ENCODE measurements at regions not wholly inside any gene's neighbourhood (a gene's known extent, or its start where the extent isn't known, plus 50 kb on each side); places are given as distances from the start of the nearest gene placed in this dataset.

DNA sequence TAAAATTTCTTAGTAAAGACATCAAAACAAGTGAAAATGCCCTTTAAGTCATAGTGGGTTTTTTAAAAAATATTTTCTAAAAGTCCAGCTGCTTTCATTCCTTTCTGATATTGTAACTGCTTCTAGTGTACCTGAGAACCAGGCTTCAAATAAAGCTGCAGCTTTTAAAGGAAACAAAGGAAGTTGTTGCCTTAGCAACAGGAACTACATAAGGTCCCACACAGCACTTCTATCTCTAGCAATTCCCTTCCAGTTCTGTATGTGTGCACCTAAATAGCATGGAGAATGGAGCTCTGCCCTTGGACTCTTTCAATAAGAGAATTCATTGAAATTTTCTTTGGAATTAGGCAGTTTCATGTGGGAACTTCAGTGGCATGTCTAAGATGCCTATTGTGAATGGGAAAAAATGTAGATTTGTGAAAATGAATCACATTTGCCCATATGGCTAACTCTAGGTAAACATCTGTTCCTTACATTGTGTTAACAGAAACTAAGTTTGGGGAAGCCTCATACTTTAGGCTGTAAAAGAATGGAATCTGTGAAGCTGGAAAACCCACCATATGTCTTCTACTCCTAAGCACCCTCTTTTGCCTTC lies 206.4 kb downstream of the KIF2B start:
- H2AFZ ChIP-seq (ENCODE audit: low read length), result no peak overlapping the region
- no peak overlapping the region for H3K4me3 ChIP-seq (ENCODE audit: insufficient read depth, low read length)
- DNase-seq (ENCODE audit: insufficient read length, low spot score, missing footprints), result no peak
- no peaks in the 10 kb centered on the region for H3K27me3 ChIP-seq (ENCODE audit: insufficient read depth, low read length)
- TF ChIP-seq, protein P1, sequence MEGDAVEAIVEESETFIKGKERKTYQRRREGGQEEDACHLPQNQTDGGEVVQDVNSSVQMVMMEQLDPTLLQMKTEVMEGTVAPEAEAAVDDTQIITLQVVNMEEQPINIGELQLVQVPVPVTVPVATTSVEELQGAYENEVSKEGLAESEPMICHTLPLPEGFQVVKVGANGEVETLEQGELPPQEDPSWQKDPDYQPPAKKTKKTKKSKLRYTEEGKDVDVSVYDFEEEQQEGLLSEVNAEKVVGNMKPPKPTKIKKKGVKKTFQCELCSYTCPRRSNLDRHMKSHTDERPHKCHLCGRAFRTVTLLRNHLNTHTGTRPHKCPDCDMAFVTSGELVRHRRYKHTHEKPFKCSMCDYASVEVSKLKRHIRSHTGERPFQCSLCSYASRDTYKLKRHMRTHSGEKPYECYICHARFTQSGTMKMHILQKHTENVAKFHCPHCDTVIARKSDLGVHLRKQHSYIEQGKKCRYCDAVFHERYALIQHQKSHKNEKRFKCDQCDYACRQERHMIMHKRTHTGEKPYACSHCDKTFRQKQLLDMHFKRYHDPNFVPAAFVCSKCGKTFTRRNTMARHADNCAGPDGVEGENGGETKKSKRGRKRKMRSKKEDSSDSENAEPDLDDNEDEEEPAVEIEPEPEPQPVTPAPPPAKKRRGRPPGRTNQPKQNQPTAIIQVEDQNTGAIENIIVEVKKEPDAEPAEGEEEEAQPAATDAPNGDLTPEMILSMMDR (IDR thresholded peaks at IDR 0.05; ENCODE audit: extremely low read depth, low read depth, low read length), result no peak
- no peaks in the 10 kb centered on the region for H3K36me3 ChIP-seq (ENCODE audit: insufficient read depth, low read length)
- H4K20me1 ChIP-seq (ENCODE audit: insufficient read depth, low read length), result no peaks in the 10 kb centered on the region
- no peak overlapping the region for H3K4me2 ChIP-seq (ENCODE audit: insufficient read depth, low read length)
- no peaks in the 10 kb centered on the region for H3K79me2 ChIP-seq (ENCODE audit: insufficient read depth, low read length)
- no peak overlapping the region for H3K27ac ChIP-seq (ENCODE audit: low read depth, low read length)
- H3K4me1 ChIP-seq (ENCODE audit: insufficient read depth, low read length), result no peaks in the 10 kb centered on the region
- peaks cover 6% of the 10 kb centered on the region for H3K9me3 ChIP-seq (ENCODE audit: low read depth, low read length)

DNA sequence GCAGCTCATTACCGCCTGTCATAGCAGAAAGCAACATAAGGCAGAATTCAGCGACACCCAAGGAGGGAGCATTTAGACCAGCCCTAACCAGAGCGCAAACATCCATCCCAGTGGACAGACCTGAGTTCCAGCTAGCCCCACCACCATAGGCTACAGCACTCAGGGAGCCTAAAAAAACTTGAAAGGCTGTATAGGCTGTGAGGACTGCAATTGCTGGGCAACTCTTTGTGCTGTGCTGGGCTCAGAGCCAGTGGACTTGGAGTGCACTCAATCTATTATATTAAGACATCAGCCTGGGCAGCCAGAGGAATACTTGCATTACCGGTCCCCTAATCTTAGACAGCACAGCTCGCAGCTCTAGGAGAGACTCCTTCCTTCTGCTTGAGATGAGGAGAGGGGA lies 207.3 kb downstream of the KIF2B start:
- H3K27me3 ChIP-seq (ENCODE audit: insufficient read depth, low read length), result no peaks in the 10 kb centered on the region
- H3K4me1 ChIP-seq (ENCODE audit: insufficient read depth, low read length), result no peaks in the 10 kb centered on the region
- H3K4me2 ChIP-seq (ENCODE audit: insufficient read depth, low read length), result no peak overlapping the region
- H3K36me3 ChIP-seq (ENCODE audit: insufficient read depth, low read length), result no peaks in the 10 kb centered on the region
- DNase-seq (ENCODE audit: insufficient read length, low spot score, missing footprints), result no peak
- no peaks in the 10 kb centered on the region for H4K20me1 ChIP-seq (ENCODE audit: insufficient read depth, low read length)
- H3K79me2 ChIP-seq (ENCODE audit: insufficient read depth, low read length), result no peaks in the 10 kb centered on the region
- peaks cover 6% of the 10 kb centered on the region for H3K9me3 ChIP-seq (ENCODE audit: low read depth, low read length)
- no peak overlapping the region for H3K27ac ChIP-seq (ENCODE audit: low read depth, low read length)
- H2AFZ ChIP-seq (ENCODE audit: low read length), result no peak overlapping the region
- TF ChIP-seq, protein P1 (IDR thresholded peaks at IDR 0.05; ENCODE audit: extremely low read depth, low read depth, low read length), result no peak
- H3K4me3 ChIP-seq (ENCODE audit: insufficient read depth, low read length), result no peak overlapping the region

DNA sequence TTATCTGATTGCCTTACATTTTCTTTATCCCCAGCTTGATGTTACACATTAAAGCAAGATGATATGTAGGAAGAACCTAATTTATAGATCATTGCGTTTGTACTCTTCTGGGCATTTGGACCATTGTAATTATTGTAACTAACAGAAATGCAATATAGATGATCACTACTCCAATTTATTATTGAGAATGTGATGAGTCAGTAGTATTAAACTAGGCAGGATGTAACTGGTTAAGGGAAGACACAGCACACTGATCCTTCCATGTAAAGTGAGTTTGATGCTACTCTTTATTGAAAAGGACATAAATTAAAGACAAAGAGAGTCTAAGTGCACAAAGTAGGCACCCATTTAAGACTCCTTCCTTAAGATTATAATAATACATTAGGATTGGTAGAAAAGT lies 223.8 kb downstream of the KIF2B start:
- Histone ChIP-seq H3K4me3 (ENCODE audit: insufficient read depth, low read length) (no peak overlapping the region), H3K9me3 (ENCODE audit: low read depth, low read length) (no peaks in the 10 kb centered on the region), H3K79me2 (ENCODE audit: insufficient read depth, low read length) (no peaks in the 10 kb centered on the region), H2AFZ (ENCODE audit: low read length) (no peak overlapping the region), H3K27ac (ENCODE audit: low read depth, low read length) (no peak overlapping the region), H3K4me2 (ENCODE audit: insufficient read depth, low read length) (no peak overlapping the region), H3K27me3 (ENCODE audit: insufficient read depth, low read length) (no peaks in the 10 kb centered on the region), H3K4me1 (ENCODE audit: insufficient read depth, low read length) (no peaks in the 10 kb centered on the region), H4K20me1 (ENCODE audit: insufficient read depth, low read length) (no peaks in the 10 kb centered on the region), H3K36me3 (ENCODE audit: insufficient read depth, low read length) (no peaks in the 10 kb centered on the region)
- TF ChIP-seq, protein P1 (IDR thresholded peaks at IDR 0.05; ENCODE audit: extremely low read depth, low read depth, low read length), result no peak
- DNase-seq (ENCODE audit: insufficient read length, low spot score, missing footprints), result no peak

DNA sequence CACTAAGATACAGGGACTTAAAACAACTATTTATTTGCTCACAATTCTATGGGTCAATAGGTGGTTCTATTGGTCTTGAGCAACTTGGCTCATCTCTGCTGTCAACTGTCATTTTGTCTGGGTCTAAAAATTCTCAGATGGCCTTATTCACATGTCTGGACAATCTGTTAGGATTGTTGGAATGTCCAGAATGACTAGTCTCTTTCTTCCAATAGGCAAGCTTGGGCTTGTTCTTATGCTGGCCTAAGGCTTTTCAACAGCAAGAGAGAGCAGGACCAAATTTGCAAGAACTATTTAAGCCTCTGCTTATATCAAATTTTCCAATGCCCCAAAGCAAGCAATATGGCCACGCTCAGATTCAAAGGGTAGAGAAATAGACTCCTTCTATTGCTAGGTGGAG lies 240.9 kb downstream of the KIF2B start:
- Histone ChIP-seq H3K79me2 (ENCODE audit: insufficient read depth, low read length) (no peaks in the 10 kb centered on the region), H3K36me3 (ENCODE audit: insufficient read depth, low read length) (no peaks in the 10 kb centered on the region), H2AFZ (ENCODE audit: low read length) (no peak overlapping the region), H3K4me2 (ENCODE audit: insufficient read depth, low read length) (no peak overlapping the region), H3K27ac (ENCODE audit: low read depth, low read length) (no peak overlapping the region), H4K20me1 (ENCODE audit: insufficient read depth, low read length) (no peaks in the 10 kb centered on the region), H3K27me3 (ENCODE audit: insufficient read depth, low read length) (no peaks in the 10 kb centered on the region), H3K9me3 (ENCODE audit: low read depth, low read length) (no peaks in the 10 kb centered on the region), H3K4me3 (ENCODE audit: insufficient read depth, low read length) (no peak overlapping the region), H3K4me1 (ENCODE audit: insufficient read depth, low read length) (no peaks in the 10 kb centered on the region)
- TF ChIP-seq, protein P1 (IDR thresholded peaks at IDR 0.05; ENCODE audit: extremely low read depth, low read depth, low read length), result no peak
- DNase-seq (ENCODE audit: insufficient read length, low spot score, missing footprints), result no peak

Measured in osteoblast (primary cell).